GM18517 (cell line): ENCODE measurements at regions not wholly inside any gene's neighbourhood (a gene's known extent, or its start where the extent isn't known, plus 50 kb on each side); places are given as distances from the start of the nearest gene placed in this dataset.

Experiments
- ATAC-seq: cut with Tn5 transposase; IDR thresholded peaks from one replicate; pipeline ENCODE4 v1.9.1; 2021; ENCODE audit warnings: mild to moderate bottlenecking, moderate library complexity; ENCODE audit not compliant: unreplicated experiment

DNA sequence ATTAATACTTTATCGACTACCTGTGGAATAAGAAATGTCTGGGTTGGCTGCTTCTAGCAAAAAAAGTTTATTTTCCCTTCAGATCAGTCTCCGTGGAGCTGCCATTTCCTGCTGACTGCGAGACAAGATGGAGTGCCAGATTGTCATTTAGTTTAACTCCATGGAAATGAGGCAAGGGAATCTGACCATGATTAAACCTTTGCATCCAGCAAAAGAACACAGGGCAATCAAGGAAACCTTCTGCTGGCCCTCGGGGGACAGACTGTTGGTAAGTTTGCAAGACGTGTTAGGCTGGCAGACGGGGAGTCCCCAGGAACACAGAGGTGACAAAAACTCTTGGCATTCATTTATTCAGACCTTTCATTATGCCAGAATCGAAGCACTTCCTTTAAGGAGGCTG, 52.2 kb upstream of the SPACA1 start:
- ATAC-seq, result no peak

DNA sequence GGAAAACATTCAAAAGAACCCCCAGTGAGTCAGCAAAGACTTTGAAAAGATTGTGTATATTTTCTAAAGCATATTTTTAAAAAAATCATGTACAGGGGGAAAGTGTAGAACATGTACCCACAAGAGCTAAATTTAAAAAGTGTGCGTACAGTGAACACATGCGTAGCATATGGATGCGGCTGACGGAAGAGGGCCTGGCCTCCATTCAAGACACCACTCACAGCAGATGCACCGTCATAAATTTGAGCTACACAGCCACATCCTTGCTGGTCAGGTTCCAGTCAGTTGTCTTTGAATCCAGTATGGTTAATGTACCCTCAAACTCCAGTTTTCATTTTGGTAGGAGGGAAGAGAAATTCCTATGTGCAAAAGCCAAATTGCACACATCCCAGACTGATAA, 54.3 kb upstream of the SPACA1 start:
- ATAC-seq, result no peak

DNA sequence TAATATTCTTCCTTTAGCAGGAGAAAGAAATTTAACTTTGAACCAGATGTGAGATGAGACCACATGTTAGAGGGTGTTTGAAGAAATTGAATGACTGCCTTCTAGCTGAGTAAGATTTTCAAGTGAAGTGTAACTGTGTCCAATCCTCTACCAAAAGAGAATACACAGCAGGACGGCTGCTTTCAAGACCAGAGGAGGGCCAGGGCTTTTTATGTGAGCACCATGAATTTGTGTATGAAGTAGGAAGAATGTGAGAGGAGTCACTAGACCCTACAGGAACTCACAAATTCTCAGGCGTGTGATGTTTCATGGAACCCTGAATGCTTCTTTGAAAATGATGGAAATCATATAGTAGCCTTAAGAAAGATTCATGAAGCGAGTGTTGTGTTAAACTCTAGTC, 56.8 kb upstream of the SPACA1 start:
- no peak for ATAC-seq

DNA sequence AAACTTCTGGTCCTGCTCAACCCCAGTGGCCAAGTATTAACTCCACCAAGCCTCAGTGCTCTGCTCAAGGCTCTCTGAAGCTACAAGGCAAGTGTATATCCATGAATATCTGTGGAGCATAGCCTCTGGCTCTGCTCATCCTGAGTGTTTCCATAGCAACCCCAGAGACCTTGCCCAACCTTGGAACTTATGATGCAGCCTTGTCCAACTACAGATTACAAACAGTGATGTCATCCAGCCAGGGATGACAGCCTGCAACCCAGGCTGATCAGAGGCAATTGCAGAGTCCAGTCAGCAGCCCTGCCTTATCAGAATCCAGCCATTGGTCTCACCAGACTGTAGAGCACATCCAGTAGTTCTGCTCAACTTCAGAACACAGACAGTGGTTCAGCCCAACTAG, 65.5 kb upstream of the SPACA1 start:
- no peak for ATAC-seq

DNA sequence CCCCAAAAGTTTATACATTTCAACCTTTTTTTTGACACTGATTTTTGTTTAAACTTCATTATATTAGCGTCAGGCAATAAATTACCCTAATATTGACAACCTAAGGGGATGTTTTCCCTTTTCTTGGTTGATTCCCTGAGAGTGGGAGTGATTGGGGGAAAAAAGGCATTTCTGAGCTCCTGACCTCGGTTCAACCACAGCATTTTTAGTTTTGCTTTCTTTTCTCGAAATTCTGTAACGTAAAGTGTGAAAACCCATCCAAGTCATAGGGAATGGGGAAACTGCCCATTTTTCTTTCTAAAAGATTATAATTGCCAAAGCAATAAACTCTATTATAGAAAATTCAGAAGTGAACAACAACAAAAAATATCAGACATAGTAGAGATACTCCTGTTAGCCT, 67.9 kb upstream of the SPACA1 start:
- no peak for ATAC-seq

DNA sequence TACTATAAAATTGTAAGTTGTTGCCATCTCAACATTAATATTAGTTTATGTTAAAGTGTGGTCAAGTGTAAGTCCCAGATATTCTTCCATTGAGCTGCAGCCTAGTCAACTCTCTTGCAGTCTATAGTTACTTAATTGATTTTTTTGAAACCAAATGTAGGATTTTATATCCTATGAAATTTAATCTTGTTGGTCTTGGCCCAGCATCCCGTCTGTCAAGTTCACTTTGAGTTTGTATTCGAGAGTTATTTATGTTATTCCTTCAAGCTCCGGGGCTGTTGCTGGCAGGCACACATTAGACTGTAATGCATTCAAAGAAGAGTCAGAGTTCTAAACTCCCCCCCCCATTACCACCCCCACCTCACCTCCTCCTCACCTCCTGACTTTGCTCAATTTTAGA, 71.0 kb upstream of the SPACA1 start:
- no peak for ATAC-seq

DNA sequence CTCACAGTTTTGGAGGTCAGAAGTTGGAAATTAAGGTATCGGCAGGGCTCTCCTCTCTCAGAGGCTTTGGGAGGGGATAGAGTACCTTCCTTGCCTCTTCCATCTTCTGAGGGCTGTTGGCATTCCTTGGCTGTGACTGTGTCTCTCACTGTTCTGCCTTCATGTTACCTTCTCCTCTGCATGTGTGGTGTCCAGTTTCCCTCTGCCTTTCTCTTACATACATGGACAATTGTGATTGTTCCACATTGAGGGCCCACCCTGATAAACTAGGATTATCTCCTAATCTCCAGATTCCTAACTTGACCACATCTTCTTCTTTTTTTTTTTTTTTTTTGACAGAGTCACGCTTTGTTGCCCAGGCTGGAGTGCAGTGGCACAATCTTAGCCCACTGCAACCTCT, 72.1 kb upstream of the SPACA1 start:
- no peak for ATAC-seq

DNA sequence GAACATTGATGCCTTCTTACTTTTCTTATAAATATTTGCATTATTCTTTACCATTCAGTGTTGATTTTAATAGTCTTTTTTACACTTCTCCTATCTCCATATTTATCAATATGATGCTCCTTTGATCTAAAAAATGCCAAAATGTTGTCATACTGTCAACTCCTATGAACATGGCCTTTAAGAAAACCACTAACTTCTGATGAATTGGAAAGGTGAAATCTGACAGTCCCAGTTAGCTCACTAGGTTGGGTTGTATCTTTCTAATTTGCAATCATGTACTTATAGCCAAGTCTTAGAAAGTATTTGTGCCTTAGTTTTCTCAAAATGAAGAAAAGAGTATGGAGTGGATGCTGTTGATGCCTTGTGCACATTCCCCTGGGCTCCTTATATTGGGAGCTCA, 75.4 kb upstream of the SPACA1 start:
- ATAC-seq, result no peak

DNA sequence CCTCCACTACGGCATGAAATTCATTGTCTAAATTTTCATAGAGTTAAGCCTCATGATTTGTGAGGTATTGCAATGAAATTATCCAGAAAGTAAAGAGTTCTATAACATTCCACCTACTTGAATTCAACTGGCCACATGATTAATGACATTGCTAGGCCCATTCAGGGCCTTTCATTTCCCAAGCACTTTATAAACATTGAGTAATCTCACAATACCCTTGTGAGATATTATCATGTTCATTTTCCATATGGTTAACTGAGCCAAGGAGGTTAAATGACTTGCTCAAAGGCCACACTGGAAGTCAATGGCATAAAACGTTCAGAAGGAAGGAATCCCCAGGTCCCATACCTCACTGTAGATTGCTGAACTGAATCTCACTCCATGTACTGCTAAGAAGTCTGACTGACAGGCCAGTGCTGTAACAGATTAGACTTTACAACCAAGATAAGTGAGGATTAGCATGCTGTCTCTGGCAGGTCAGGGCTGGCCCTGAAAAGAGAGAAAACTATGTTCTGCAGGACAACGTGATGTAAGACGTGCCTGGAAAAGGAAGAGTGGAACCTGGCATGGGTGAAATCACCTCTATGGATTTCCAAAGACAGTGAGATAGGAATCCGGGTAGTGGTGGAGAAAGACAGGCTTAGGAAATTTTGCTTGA, 75.9 kb upstream of the SPACA1 start:
- no peak for ATAC-seq

DNA sequence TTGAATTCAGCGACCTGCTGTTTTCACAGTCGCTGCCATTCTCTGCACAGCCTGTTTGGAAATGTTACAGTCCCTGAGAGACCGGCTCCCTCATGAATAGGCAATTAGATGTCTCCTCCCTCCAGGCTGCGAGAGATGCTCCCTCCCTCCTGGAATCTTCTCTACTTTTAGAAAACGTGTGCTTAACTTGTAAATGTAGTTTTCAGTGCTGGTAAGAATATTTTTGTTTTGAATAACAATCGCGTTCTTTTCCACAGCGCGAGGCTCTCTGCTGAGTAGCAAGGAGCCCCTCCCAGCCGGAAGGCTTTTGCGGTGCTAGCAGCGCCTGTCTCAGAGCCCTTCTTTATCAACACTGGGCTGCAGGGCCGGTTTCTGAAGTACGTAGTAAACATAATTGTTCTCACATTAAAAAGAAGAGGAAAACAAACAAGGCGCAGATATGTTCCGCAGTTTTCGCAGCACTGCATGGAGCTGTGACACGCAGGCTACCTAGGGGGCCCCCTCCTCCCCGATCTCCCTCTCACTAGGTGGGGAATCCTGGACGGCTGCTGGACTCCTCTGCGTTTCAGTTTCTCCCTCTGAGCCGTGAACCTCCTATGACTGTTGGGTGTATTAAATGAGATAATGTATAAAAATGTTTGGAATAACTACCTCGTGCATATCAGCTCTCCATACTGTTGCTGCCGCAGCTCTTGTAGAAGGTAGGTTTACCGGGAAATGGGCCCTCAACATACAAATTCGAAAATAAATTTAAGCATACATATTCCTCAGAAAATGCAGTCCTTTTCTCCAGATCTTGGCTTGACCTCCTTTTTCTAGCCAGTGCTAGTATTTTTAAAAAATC, 79.0 kb upstream of the SPACA1 start:
- ATAC-seq, result no peak

DNA sequence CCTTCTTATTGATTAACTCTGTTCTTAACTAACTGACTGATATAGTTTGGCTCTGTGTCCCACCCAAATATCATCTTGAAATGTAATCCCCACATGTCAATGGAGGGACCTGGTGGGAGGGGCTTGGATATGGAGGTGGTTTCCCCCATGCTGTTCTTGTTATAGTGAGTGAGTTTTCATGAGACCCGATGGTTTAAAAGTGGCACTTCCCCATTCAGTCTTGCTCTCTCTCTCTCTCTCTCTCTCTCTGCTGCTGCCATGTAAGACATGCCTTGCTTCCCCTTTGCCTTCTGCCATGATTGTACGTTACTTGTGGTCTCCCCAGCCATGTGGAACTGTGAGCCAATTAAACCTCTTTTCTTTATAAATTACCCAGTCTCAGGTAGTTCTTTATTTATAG, 81.8 kb upstream of the SPACA1 start:
- ATAC-seq, result no peak

DNA sequence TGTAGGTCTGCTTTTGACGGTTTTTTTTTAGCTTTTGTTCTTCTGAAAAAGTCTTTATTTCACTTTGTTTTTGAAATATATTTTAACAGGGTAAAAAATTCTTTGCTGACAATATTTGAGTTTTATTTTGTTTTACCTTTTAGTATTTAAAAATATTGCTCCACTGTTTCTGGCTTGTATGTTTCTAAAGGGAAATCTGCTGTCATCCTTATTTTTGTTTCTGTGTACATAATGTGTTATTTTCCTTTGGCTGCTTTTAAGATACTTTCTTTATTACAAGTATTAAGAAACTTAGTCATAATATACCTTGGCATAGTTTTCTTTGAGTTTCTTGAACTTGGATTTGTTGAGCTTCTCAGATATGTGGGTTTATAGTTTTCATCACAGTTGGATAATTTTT, 88.6 kb upstream of the SPACA1 start:
- no peak for ATAC-seq

DNA sequence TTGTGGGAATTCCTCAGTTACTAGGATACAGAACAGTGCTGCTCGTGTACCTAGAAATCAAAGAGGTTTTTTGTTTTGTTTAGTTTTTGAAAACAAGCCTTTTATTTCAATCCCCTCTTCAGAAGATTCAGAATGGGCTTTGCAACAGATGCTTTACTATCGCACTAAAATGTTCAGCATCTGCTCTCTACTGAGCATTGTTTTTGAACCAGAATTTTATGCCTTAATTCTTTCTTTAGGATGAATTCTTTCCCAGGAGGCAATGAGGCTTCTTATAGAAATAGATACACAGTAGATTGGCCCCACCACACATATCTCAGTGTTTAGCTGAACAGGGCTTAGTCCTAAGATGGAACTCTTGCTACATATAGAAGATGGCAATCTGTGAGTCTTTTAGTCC, 95.9 kb upstream of the SPACA1 start:
- no peak for ATAC-seq

DNA sequence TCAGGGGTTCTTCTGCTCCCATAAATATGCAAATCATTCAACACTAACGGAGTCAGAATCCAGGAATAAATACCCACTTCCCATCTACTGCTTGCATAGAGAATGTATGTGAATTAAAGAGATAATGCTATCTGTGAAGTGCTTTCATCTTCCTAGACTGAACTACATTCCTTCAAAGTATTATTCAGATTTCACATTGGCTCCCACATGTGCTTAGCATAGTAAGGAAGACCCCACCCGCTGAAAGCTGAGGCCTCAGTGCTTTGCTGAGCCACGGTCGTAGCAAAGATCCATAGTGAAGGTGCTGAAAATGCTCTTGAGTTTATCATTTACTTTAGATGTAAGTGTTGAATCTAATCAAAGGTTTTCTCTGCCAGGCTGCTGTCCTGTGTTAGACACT, 97.0 kb upstream of the SPACA1 start:
- ATAC-seq, result no peak

DNA sequence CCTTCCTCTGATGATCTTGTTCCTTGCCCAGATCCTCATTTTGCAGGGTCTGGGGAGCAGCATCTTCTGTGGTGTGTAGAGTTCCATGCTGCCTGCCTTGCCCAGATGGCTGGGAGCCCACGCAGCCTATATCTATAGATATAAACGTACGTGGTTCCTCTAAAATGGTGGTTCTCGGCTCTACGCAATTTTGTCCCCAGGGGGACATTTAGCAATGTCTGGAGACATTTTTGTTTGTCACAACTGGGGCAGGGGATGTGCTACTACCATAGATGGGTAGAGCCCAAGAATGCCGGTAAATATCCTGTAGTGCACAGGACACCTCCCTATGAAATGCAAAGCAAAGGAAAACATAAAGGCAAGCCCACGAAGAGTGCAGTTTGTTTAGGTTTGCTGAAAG, 98.4 kb upstream of the SPACA1 start:
- ATAC-seq, result no peak

DNA sequence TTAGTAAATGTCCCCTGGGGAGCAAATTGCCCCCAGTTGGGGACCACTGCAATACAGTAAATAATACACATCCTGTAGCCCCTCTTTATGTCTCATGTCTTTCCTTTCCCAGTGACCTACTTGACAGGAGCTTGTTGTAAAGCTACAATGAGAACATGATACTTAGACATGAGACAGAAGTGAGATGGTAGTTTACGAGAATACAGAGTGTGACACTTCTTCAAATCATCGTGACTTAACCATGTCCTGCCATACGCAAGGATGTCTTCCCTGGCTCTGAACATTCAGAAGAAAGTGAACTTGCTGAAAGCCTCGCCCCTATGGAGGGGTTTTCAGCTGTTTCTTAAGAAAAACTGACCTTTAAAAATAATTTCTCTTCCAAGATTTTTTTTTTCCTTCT, 101.0 kb upstream of the SPACA1 start:
- ATAC-seq, result no peak

DNA sequence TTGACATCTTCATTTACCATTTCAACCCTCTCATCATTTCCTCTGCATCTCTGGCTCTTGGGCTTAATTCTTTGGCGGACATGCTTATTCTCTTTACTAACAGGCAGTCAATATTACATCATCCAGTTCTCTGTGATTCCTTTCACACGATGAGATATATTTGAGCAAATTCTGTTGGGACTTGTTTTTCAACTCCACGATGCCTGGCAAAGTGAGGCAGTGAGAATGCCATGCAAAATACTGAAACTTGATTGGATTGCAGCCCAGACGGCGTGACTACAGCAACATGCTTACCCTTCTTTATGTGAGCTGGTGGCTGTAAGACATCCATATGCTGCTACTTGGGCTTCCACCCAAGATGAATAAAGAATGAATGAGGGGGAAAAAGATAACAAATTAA, 101.7 kb upstream of the SPACA1 start:
- ATAC-seq, result no peak

DNA sequence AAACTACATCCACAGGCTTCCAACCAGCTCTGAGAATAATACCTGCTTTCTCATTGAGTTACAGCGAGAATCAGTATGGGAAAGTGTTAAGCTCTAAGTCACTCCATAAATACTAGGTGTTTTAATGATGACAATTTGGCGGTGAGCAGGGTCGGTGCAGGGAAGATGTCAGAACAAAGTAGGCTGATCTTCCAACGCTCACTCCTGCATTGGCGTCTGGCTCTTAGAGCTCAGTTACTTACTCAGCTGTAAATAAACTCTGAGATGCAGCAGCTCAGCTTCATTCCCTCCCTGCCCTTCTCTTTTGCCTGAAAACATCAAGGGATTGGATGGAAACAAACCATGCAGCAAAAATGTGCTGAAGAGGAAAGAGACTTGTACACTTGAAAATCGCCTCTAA, 102.5 kb upstream of the SPACA1 start:
- ATAC-seq, result no peak

DNA sequence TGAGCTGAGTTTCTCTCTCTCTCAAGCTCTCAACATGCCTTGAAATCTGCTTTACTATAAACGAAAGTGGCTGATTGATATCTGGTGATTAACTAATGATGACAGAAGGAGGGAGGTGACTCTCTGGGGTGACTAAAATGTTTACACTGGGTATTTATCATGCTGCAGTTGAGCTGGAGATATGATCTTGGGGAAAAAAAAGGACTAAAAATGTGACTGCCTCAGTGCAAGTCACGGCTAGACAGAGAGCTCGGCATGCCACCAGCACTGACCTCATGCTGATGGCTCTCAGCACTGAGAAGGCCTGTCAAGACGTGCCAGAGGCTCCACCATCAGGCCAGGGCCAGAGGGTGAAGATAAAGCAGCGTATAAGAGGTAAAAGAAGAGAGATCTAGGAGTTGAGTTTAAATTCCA, 103.1 kb upstream of the SPACA1 start:
- no peak for ATAC-seq

DNA sequence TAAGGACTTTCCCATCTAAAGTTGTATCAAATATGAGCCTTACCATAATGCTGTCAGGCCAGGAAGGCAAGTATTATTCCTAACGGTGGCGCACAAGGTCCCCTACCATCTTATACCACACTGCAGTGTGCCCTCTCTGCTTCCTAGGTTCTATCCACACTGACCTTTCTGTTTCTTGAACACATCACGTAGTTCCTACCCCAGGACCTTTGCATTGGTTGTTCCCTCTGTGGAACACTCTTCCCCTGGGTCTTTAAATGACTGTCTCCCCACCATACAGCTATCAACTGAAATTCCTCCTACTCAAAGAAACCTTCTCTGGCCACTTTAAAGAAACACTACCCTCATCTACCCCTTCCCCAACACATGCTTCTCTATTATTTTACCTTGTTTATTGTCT, 104.5 kb upstream of the SPACA1 start:
- no peak for ATAC-seq

DNA sequence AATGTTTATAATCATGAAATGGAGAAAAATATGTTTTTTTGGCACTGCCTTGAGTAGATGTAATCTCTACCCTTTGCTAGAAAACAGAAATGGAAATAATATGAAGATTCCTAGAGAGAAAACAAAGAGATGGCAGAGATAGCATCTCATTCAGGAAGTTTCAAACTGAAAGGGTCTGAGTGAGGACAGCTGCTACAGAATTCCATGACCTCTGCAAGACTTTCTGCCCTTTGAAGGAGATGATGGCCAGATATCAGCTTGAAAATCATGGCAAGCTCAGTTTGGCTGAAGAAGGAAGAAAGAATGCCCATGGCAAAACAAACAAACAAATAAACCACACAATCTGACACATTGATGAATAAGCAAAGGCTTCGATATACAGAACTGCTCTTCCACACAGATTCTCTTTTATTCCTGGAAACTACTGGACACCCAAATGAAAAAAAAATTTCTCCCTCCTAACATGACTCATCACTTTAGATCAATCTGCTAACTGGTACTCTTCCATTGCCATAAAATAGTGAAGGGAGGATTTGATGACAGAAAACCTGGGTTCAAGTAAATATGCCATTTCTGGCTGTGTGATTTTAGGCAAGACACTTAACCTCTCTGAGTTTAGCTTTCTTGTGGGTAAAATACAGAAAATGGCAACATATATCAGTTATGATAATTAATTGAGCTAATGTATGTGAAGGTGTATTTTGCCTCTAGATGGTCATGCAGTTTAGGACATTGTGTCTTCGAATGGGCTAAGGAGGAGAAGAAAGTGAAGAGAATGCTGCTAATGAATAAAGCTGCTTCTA, 105.9 kb upstream of the SPACA1 start:
- no peak for ATAC-seq

DNA sequence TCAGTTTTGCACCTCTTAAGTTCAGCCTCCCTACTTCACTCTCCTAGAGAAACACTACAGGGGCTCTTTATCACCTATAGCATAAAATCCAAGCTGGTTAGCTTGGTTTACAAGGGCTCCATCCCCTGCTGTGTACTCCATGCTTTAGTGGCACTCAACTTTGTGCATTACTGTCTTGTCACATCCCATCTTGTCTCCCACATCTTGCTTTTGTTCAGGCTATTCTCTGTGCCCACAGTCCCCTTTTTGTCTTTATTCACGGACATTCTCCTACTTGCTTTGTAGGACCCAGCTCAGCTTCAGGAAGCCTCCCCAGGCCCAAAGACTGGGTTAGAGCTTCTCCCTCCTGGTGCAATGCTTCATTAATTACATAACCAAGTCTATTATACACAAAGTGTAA, 107.9 kb upstream of the SPACA1 start:
- no peak for ATAC-seq
